Transverse colon (tissue), 4 donors: ENCODE measurements at regions not wholly inside any gene's neighbourhood (a gene's known extent, or its start where the extent isn't known, plus 50 kb on each side); places are given as distances from the start of the nearest gene placed in this dataset.

Experiments used
- DNase-seq: peaks from one replicate; pipeline ENCODE4 v3.0.0-alpha.2; 2019
- H3K27ac ChIP-seq, 4 donors: fragments of 200-600 bp; sonication (generic); 2 replicates each; pipeline ENCODE4 v1.5.1; 2016 to 2018; ENCODE audit warnings: inconsistent platforms in 4 of 4
- H3K27me3 ChIP-seq: fragments of 200-600 bp; sonication (generic); 2 replicates; pipeline ENCODE4 v1.5.1; 2017; ENCODE audit warnings: inconsistent platforms
- H3K36me3 ChIP-seq, 4 donors: fragments of 200-600 bp; sonication (generic); 2 replicates each; pipeline ENCODE4 v1.5.1; 2017 to 2019; ENCODE audit warnings: inconsistent platforms in 4 of 4
- H3K4me1 ChIP-seq, 4 donors: fragments of 200-600 bp; sonication (generic); 2 replicates each; pipeline ENCODE4 v1.5.1; 2017 to 2020; ENCODE audit warnings: inconsistent platforms in 4 of 4
- H3K4me3 ChIP-seq, 4 donors: fragments of 200-600 bp; sonication (generic); 1 replicate in 1 of 4; 2 replicates in 3 of 4; pipeline versions ENCODE4 v1.5.1 to v1.6.1; 2017 to 2019; ENCODE audit warnings: inconsistent platforms in 4 of 4
- H3K9me3 ChIP-seq, 2 donors: fragments of 200-600 bp; sonication (generic); 2 replicates each; pipeline ENCODE4 v1.5.1; 2017 to 2019; ENCODE audit warnings: inconsistent platforms in 2 of 2
- EP300 ChIP-seq: sonication (generic); formaldehyde crosslinking; IDR thresholded peaks from one replicate; pipeline ENCODE4 v1.6.1; 2017; ENCODE audit warnings: antibody characterized with exemption, low read depth
- POLR2A ChIP-seq: fragments of 450-650 bp; IDR thresholded peaks from one replicate; pipeline ENCODE4 v1.6.1; 2016; ENCODE audit warnings: antibody characterized with exemption, mild to moderate bottlenecking, moderate library complexity
- POLR2AphosphoS5 ChIP-seq, 3 donors: sonication (generic); formaldehyde crosslinking; IDR thresholded peaks; one replicate each; pipeline ENCODE4 v1.6.1; 2016; ENCODE audit warnings: antibody characterized with exemption in 3 of 3
- WGBS, 2 donors: methylation state at CpG; one replicate each; pipeline ENCODE4 v1.1.5; 2018; ENCODE audit warnings: low coverage in 1 of 2; 5-methylcytosine and 5-hydroxymethylcytosine counted together
- in situ Hi-C, 4 donors: fragments of 200-750 bp; cut with MboI; loops; one replicate each; pipeline versions ENCODE4 v1.15.0 to v1.15.1; 2017; ENCODE audit warnings: low sequenced_read_pairs in 3 of 4, low pct_ligation_motif_present in 1 of 4, low pct_unique_long_range_greater_than_20kb in 1 of 4
- intact Hi-C: fragments of 100-400 bp; cut with DNase I; formaldehyde crosslinking; loops from one replicate; pipeline ENCODE4 v1.15.1; 2023; ENCODE audit warnings: low total_unique reads
- TF ChIP-seq, protein P1 (sequence below), 5 experiments: fragments of 200-600 bp in 3 of 5; fragments of 450-650 bp in 2 of 5; sonication (generic) in 3 of 5; IDR thresholded peaks; 1 replicate in 2 of 5; 2 replicates in 3 of 5; pipeline ENCODE4 v1.5.1; 2016 to 2017; ENCODE audit warnings: antibody characterized with exemption in 5 of 5, inconsistent platforms in 3 of 5, mild to moderate bottlenecking in 2 of 5, moderate library complexity in 1 of 5

DNA sequence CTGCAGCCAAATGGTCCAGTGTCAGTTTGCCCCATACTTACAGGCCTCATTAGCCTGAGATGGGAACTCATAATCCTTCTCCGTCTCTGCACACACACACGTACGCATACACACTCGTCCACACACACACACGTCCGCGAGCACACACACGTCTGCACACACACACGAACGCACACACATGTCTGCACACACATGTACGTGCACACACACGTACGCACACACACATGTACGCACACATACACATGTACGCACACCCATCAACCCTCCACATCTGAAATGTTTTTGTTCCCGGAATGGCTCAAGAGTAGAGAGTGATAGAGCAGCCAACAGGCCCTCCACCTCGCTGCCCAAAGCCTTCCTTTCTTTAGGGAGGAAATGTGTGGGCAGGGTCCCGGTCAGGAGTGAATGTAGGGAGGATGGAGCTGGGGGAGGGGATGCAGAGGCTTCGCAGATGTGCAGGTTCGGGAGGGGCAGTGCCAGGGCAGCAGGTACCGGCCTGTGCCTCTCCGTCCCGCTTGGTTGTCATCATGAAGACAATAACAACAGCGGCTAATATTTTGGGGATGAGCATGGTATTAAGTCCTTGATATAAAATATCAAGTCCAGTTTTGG, 52.7 kb downstream of the PTGR3 start:
- Histone ChIP-seq H3K27ac (no peak overlapping the region), H3K27me3 (no peaks in the 10 kb centered on the region), H3K4me1 (peaks cover 0 to under 1% (median 0%) of the 10 kb centered on the region in 4 donors), H3K4me3 (no peak overlapping the region), H3K9me3 (no peaks in the 10 kb centered on the region), H3K36me3 (no peaks in the 10 kb centered on the region)
- TF ChIP-seq EP300 (no peak), POLR2AphosphoS5 (IDR thresholded peaks at IDR 0.05) (no peak)
- TF ChIP-seq, protein P1, sequence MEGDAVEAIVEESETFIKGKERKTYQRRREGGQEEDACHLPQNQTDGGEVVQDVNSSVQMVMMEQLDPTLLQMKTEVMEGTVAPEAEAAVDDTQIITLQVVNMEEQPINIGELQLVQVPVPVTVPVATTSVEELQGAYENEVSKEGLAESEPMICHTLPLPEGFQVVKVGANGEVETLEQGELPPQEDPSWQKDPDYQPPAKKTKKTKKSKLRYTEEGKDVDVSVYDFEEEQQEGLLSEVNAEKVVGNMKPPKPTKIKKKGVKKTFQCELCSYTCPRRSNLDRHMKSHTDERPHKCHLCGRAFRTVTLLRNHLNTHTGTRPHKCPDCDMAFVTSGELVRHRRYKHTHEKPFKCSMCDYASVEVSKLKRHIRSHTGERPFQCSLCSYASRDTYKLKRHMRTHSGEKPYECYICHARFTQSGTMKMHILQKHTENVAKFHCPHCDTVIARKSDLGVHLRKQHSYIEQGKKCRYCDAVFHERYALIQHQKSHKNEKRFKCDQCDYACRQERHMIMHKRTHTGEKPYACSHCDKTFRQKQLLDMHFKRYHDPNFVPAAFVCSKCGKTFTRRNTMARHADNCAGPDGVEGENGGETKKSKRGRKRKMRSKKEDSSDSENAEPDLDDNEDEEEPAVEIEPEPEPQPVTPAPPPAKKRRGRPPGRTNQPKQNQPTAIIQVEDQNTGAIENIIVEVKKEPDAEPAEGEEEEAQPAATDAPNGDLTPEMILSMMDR (IDR thresholded peaks at IDR 0.05), result no peak
- intact Hi-C loops (no loop called here), in situ Hi-C loops (no loop called here)
- WGBS, 2 donors, result 92 to 100% methylated on average over 1 to 24 of the region's 24 CpGs
- DNase-seq, result no peak

DNA sequence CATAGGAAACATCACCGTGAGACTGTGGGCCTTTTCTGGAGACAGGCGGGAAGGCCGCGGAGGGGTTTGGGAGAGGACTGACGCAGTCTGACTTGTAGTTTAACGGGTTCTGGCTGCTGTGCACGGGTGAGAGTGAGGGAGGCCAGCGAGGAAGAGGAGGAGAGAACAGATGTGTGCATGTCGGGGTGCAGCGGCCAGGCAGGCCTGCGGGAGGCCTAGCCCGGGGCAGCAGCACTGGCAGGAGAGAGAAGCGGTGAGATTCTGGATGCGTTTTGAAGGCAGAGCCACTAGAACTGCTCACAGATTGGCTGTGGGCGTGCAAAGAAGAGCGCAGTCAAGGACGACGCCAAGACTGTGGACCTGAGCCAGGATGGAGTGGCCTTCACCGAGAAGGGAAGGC, 53.9 kb downstream of the PTGR3 start:
- in situ Hi-C loops, result no loop called here
- TF ChIP-seq POLR2AphosphoS5 (IDR thresholded peaks at IDR 0.05) (no peak), POLR2A (no peak), EP300 (no peak)
- TF ChIP-seq, protein P1 (IDR thresholded peaks at IDR 0.05), result no peak
- Histone ChIP-seq H3K27ac (no peak overlapping the region), H3K36me3 (no peaks in the 10 kb centered on the region), H3K27me3 (no peaks in the 10 kb centered on the region), H3K9me3 (no peaks in the 10 kb centered on the region), H3K4me1 (no peaks in the 10 kb centered on the region), H3K4me3 (no peak overlapping the region)
- DNase-seq, result no peak
- WGBS, 2 donors, result 93 to 94% methylated on average over 8 to 19 of the region's 19 CpGs
- intact Hi-C loops, result no loop called here

DNA sequence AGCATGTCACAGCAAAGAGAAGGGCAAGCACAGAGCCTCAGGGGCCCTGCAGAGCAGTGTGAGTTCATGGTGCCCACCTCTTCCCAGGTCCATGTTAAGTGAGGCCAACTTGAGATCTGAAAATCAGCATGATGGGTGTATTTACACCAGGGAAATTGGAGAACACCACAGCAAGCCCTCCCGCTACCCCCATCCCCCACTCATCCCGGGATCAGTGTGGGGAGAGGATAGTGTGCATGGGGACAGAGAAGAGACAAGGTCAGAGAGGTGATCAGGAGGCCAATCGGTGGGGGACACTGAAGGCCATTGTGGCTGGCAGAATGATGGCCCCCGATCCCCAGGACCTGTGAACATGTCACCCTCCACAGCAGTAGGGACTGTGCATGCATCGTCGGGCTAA, 54.7 kb downstream of the PTGR3 start:
- no peak for DNase-seq
- Histone ChIP-seq H3K27me3 (no peaks in the 10 kb centered on the region), H3K36me3 (no peaks in the 10 kb centered on the region), H3K4me3 (no peak overlapping the region), H3K27ac (no peak overlapping the region), H3K9me3 (no peaks in the 10 kb centered on the region), H3K4me1 (no peaks in the 10 kb centered on the region)
- 80 to 89% methylated on average over 1 to 6 of the region's 6 CpGs for WGBS, 2 donors
- intact Hi-C loops, result no loop called here
- TF ChIP-seq EP300, result no peak
- TF ChIP-seq POLR2A, result no peak
- no peak for TF ChIP-seq POLR2AphosphoS5 (IDR thresholded peaks at IDR 0.05)
- TF ChIP-seq, protein P1 (IDR thresholded peaks at IDR 0.05), result no peak
- in situ Hi-C loops, result no loop called here

DNA sequence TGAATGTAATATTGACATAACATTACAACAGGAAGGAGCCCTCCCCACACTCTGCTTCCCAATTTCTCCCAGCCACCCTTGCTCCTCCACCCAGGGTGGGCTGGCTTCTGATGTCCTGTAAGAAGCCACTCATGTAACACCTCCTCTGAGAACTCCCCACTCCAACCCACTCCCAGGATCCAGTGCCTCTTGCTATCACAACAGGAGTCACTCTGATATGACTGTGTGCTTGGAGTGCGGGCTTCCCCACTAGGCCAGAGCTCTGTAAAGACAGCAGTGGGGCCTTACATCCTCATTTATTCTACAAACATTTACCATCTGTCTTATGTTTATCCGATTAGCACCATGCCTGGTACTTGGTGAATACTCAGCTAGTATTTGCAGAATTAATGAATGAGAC, 65.1 kb downstream of the PTGR3 start:
- no peak for DNase-seq
- H3K36me3 ChIP-seq, result no peaks in the 10 kb centered on the region

More for the DNA sequence above, 65.1 kb downstream of the PTGR3 start:
- Histone ChIP-seq H3K27me3 (no peaks in the 10 kb centered on the region), H3K27ac (no peak overlapping the region), H3K4me3 (no peak overlapping the region), H3K4me1 (no peaks in the 10 kb centered on the region), H3K9me3 (peaks cover 0 to 11% of the 10 kb centered on the region in 2 donors)
- intact Hi-C loops (no loop called here), in situ Hi-C loops (no loop called here)
- WGBS, 2 donors, result 91% methylated on average over 2 of the region's 2 CpGs; no CpG with 5 or more reads in 1 of the 2 donors
- TF ChIP-seq EP300 (no peak), POLR2A (no peak)
- TF ChIP-seq, protein P1 (IDR thresholded peaks at IDR 0.05), result no peak
